ENCODE measurements at regions not wholly inside any gene's neighbourhood (a gene's known extent, or its start where the extent isn't known, plus 50 kb on each side); places are given as distances from the start of the nearest gene placed in this dataset.

DNA sequence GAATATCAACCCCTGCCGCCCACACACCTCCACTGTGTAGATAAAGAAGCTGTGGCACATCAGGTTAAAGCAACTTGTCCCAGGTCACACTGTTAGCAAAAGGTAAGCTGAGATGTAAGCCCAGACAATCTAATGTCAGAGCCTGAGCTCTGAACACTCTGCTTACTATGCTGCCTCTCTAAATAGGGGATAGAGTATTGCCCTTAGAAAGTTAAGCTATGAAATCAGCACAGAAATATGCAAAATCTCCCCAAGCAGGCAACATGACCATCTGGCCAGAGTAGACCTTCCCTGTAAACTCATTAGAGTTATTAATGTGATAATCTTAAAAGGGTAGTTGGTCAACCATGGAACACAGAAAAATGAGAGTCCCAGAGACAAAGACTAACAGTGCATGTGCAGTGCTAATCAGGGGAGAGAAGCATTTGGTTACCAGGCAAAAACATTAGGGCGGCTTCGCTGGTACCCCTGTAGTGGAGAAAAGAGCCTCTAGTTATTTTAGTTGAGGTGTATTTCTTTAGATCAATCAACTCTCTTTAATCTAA is 171.0 kb downstream of the BTG1 start:
- Histone ChIP-seq H3K27me3 (no peaks in the 10 kb centered on the region), H3K4me3 (no peak overlapping the region), H3K27ac (no peak overlapping the region), H3K36me3 (no peaks in the 10 kb centered on the region), H3K9me3 (no peaks in the 10 kb centered on the region), H3K4me1 (no peaks in the 10 kb centered on the region)
- no peak for DNase-seq
- intact Hi-C loops (cut with DNase I; ENCODE audit: low total_unique reads): no loop called here
- TF ChIP-seq, protein P1, sequence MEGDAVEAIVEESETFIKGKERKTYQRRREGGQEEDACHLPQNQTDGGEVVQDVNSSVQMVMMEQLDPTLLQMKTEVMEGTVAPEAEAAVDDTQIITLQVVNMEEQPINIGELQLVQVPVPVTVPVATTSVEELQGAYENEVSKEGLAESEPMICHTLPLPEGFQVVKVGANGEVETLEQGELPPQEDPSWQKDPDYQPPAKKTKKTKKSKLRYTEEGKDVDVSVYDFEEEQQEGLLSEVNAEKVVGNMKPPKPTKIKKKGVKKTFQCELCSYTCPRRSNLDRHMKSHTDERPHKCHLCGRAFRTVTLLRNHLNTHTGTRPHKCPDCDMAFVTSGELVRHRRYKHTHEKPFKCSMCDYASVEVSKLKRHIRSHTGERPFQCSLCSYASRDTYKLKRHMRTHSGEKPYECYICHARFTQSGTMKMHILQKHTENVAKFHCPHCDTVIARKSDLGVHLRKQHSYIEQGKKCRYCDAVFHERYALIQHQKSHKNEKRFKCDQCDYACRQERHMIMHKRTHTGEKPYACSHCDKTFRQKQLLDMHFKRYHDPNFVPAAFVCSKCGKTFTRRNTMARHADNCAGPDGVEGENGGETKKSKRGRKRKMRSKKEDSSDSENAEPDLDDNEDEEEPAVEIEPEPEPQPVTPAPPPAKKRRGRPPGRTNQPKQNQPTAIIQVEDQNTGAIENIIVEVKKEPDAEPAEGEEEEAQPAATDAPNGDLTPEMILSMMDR (IDR thresholded peaks at IDR 0.05): no peak
- TF ChIP-seq POLR2A (IDR thresholded peaks at IDR 0.05): no peak

DNA sequence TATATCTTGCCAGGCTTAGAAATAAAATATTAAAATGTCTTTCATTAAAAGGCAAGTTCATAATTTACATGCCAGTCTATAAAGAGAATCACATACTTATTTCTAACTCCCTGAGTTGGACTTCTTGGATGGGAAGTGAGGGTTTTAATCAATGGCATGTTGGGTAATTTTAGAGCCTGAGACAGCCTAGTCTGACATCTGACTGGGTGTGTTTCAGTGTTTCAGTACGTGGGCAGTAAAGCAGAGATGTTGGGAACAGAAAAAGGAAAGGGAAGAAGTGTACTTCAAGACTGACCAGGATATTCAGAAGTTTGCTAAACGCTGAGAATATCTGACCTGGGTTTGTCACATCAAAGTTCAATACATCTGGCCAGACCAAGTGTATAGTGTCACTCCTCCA is 171.8 kb downstream of the BTG1 start:
- H3K4me3 ChIP-seq: no peak overlapping the region
- TF ChIP-seq, protein P1 (IDR thresholded peaks at IDR 0.05): no peak
- TF ChIP-seq POLR2A (IDR thresholded peaks at IDR 0.05): no peak
- no peaks in the 10 kb centered on the region for H3K36me3 ChIP-seq
- no peaks in the 10 kb centered on the region for H3K4me1 ChIP-seq
- no peaks in the 10 kb centered on the region for H3K9me3 ChIP-seq
- intact Hi-C loops (cut with DNase I; ENCODE audit: low total_unique reads): no loop called here
- H3K27ac ChIP-seq: peak overlapping the region in 1 of 2 donors; percentile 34
- no peak for DNase-seq
- no peaks in the 10 kb centered on the region for H3K27me3 ChIP-seq

DNA sequence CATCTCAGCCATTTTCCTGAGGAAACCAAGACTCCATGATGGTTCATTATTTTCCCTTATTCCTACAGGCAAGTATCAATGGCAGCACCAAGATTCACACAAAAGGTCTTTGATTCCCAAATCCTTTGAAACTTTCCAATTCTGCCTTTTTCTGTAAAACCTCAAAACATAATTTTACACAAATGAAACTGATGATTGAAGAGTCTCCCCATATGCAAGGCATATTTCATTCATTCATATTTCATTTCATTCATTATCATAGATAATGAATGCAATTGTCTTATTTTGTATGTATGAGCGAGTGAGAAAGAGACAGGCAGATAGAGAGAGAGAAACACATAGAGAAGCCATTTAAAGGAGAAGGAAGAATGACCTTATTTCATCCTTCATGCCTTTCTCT is 172.8 kb downstream of the BTG1 start:
- no peaks in the 10 kb centered on the region for H3K27me3 ChIP-seq
- H3K9me3 ChIP-seq: no peaks in the 10 kb centered on the region
- DNase-seq: no peak
- no peaks in the 10 kb centered on the region for H3K4me1 ChIP-seq
- H3K4me3 ChIP-seq: no peak overlapping the region
- TF ChIP-seq, protein P1 (IDR thresholded peaks at IDR 0.05): no peak
- TF ChIP-seq POLR2A (IDR thresholded peaks at IDR 0.05): no peak
- no peak overlapping the region for H3K27ac ChIP-seq
- intact Hi-C loops (cut with DNase I; ENCODE audit: low total_unique reads): no loop called here
- H3K36me3 ChIP-seq: no peaks in the 10 kb centered on the region

DNA sequence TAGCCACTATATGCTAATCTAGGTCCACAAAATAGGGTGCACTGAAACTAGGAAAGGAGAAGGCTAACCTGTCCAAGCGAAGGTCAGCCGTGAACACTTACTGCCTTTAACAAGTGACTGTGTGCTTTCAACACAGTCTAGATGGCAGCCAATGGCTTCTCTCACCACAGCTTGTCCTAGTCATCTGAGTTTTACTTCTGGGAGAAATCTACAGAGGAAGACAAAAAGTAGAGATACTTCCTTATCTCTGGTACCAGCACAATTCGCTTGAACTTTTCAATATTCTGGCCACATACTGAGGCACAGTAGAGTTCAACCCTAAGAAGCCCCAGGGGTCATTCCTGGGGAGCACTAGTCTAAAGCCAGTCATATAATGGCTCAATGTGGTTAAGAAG is 176.9 kb downstream of the BTG1 start:
- H3K27me3 ChIP-seq: no peaks in the 10 kb centered on the region
- intact Hi-C loops (cut with DNase I; ENCODE audit: low total_unique reads): no loop called here
- no peak overlapping the region for H3K4me3 ChIP-seq
- TF ChIP-seq, protein P1 (IDR thresholded peaks at IDR 0.05): no peak
- no peak for TF ChIP-seq POLR2A (IDR thresholded peaks at IDR 0.05)
- no peaks in the 10 kb centered on the region for H3K4me1 ChIP-seq
- no peak for DNase-seq
- H3K9me3 ChIP-seq: no peaks in the 10 kb centered on the region
- H3K27ac ChIP-seq: no peak overlapping the region
- H3K36me3 ChIP-seq: no peaks in the 10 kb centered on the region

DNA sequence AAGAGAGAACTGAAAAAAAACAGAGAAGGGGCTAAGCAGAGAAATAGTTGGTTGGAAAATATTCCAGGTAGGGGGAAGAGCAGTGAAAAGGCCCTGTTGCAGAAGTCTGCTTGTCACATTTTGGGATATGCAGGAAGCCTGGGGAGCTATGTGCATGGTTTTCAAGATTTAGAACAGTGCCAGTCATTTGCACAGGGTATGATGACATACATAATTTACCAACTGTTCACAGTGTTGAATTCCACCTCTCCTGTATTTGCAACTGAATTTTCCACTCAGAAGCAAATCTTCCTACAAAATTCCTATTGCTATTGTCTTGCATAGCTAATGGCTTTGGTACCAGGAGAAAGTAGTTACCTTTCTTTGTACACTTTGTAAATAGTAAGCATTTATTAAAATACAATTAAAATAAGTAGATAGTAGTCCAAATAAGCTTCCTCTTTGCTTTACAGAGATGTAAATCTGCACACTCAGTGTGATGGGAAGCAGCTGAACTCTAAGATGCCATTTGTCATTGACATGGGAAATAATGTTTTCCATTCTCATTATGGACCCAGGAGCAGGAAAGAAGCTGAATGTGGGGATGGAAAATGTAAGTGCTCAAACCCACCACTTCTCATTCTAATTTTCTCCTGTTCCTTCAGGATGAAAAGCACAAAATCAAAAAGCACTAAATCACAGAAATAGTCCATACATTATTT is 177.4 kb downstream of the BTG1 start:
- no peak for TF ChIP-seq POLR2A (IDR thresholded peaks at IDR 0.05)
- TF ChIP-seq, protein P1 (IDR thresholded peaks at IDR 0.05): no peak
- Histone ChIP-seq H3K9me3 (no peaks in the 10 kb centered on the region), H3K27ac (no peak overlapping the region), H3K4me1 (no peaks in the 10 kb centered on the region), H3K4me3 (no peak overlapping the region), H3K27me3 (no peaks in the 10 kb centered on the region), H3K36me3 (no peaks in the 10 kb centered on the region)
- intact Hi-C loops (cut with DNase I; ENCODE audit: low total_unique reads): no loop called here
- no peak for DNase-seq

Data from uterus (tissue), 3 donors.